Left lung (tissue), 4 donors: ENCODE measurements at regions not wholly inside any gene's neighbourhood (a gene's known extent, or its start where the extent isn't known, plus 50 kb on each side); places are given as distances from the start of the nearest gene placed in this dataset.

Source experiments
- ATAC-seq: fragments of 200-7000 bp; cut with Tn5 transposase; one replicate; pipeline ENCODE4 v1.9.1; 2020; ENCODE audit warnings: moderate library complexity
- DNase-seq, 4 donors: peaks; one replicate each; pipeline ENCODE4 v3.0.0-alpha.2; 2013 to 2020
- H3K27ac ChIP-seq, 2 donors: fragments of 200-600 bp; sonication (generic) in 1 of 2; one replicate each; pipeline versions ENCODE4 v1.5.0 to v1.8.0; 2020 to 2021
- H3K27me3 ChIP-seq, 2 donors: fragments of 200-600 bp; sonication (generic) in 1 of 2; one replicate each; pipeline versions ENCODE4 v1.5.0 to v1.8.0; 2020 to 2021
- H3K36me3 ChIP-seq, 2 donors: fragments of 200-600 bp; sonication (generic) in 1 of 2; one replicate each; pipeline versions ENCODE4 v1.5.0 to v1.8.0; 2020 to 2021
- H3K4me1 ChIP-seq, 2 donors: fragments of 200-600 bp; one replicate each; pipeline ENCODE4 v1.8.0; 2021
- H3K4me3 ChIP-seq, 2 donors: fragments of 200-600 bp; sonication (generic) in 1 of 2; one replicate each; pipeline versions ENCODE4 v1.5.0 to v1.8.0; 2020 to 2021; ENCODE audit warnings: mild to moderate bottlenecking in 1 of 2
- H3K9me3 ChIP-seq, 2 donors: fragments of 200-600 bp; sonication (generic) in 1 of 2; one replicate each; pipeline versions ENCODE4 v1.5.0 to v1.8.0; 2020 to 2021
- intact Hi-C, 2 donors: fragments of 100-400 bp; cut with DNase I; formaldehyde crosslinking; loops; one replicate each; pipeline versions ENCODE4 v1.11.2 to v1.14.2; 2022
- TF ChIP-seq, protein P1 (sequence below), 2 donors: fragments of 200-600 bp; sonication (generic) in 1 of 2; IDR thresholded peaks; one replicate each; pipeline versions ENCODE4 v1.5.0 to v1.8.0; 2021; ENCODE audit warnings: antibody characterized with exemption in 2 of 2
- donor health status: DM: no; HTN: yes; CAD: no.
- donor health status: DM: no; HTN: no; CAD: no.

DNA sequence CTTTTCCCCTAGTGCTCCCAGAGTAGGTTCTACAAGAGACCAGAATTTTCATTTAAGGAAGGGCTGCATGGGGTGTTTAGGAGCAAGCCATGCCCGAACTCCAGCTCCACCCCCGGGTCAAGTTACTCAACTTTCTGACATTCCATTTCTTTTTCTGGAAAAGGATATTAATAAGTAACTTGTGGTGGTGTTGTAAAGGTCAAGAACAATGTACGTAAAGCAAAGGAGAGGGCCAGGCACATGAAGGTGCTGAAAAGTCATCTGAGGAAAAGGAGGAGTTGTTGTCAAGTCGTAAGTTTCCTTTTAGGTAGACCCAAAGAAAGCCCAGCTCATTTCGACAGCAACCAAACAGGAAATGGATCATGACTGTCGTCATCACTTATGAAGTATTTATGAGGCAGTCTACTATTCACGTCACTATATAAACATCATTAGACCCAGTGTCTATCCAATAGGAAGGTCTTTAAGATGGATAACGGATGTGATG is 319.6 kb upstream of the IL12A start:
- TF ChIP-seq, protein P1, sequence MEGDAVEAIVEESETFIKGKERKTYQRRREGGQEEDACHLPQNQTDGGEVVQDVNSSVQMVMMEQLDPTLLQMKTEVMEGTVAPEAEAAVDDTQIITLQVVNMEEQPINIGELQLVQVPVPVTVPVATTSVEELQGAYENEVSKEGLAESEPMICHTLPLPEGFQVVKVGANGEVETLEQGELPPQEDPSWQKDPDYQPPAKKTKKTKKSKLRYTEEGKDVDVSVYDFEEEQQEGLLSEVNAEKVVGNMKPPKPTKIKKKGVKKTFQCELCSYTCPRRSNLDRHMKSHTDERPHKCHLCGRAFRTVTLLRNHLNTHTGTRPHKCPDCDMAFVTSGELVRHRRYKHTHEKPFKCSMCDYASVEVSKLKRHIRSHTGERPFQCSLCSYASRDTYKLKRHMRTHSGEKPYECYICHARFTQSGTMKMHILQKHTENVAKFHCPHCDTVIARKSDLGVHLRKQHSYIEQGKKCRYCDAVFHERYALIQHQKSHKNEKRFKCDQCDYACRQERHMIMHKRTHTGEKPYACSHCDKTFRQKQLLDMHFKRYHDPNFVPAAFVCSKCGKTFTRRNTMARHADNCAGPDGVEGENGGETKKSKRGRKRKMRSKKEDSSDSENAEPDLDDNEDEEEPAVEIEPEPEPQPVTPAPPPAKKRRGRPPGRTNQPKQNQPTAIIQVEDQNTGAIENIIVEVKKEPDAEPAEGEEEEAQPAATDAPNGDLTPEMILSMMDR (IDR thresholded peaks at IDR 0.05) = no peak
- DNase-seq (peak in 3 of 4 donors; percentile 1 to 34 (median 16)), ATAC-seq (peak; percentile 85)
- Histone ChIP-seq H3K9me3 (no peaks in the 10 kb centered on the region), H3K36me3 (no peaks in the 10 kb centered on the region), H3K27ac (peak overlapping the region in 1 of 2 donors; percentile 49), H3K27me3 (no peaks in the 10 kb centered on the region), H3K4me1 (no peaks in the 10 kb centered on the region), H3K4me3 (no peak overlapping the region)
- intact Hi-C loops = no loop called here

DNA sequence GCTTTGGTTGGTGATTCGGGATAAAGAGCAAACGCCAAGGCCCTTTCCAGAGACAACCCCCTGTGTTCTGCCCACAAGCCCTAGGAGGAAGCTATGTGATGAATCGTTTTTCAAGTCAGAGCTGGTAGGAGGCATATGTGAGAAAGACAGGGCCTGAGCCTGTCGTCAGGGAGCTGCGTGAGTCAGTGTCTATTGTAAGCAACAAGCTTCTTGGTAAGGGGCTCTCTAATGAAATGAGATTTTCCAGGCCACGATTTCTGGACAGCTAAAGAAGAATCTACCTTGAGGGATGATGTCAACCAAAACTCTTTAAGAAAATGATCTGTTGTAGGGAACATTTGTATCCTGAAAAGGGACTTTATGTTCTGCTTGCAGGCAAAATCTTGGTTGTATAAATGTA is 318.9 kb upstream of the IL12A start:
- intact Hi-C loops = no loop called here
- H3K27me3 ChIP-seq = no peaks in the 10 kb centered on the region
- no peak overlapping the region for H3K27ac ChIP-seq
- no peaks in the 10 kb centered on the region for H3K4me1 ChIP-seq
- ATAC-seq = no peak
- TF ChIP-seq, protein P1 (IDR thresholded peaks at IDR 0.05) = no peak
- DNase-seq = no peak
- H3K4me3 ChIP-seq = no peak overlapping the region
- H3K9me3 ChIP-seq = no peaks in the 10 kb centered on the region
- H3K36me3 ChIP-seq = no peaks in the 10 kb centered on the region

GRCh38 chr3:159672728-159673688 is 315.6 kb upstream of the IL12A start:
- H3K27me3 ChIP-seq = no peaks in the 10 kb centered on the region
- TF ChIP-seq, protein P1 (IDR thresholded peaks at IDR 0.05) = no peak
- H3K4me1 ChIP-seq = no peaks in the 10 kb centered on the region
- DNase-seq = no peak
- intact Hi-C loops = no loop called here
- H3K27ac ChIP-seq = no peak overlapping the region
- ATAC-seq = no peak
- no peaks in the 10 kb centered on the region for H3K9me3 ChIP-seq
- no peaks in the 10 kb centered on the region for H3K36me3 ChIP-seq
- H3K4me3 ChIP-seq = no peak overlapping the region

DNA sequence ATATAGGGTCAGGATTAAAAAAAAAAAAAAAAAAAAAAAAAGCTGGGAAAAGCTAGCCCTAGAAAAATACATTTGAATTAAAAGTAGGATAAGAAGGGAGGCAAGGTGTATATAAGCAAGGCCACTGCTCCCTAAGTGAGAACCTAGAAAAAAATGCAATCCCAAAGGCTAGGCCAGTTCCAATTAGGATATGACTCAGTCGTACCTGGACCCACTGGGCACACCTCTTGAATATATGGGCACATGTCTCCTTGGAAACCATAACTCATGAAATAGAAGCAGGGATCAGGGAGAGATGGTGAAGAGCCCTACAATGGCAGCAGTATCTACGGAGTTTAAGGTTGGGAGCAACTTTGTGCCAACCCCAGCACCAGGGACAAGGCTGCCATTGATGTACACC is 314.1 kb upstream of the IL12A start:
- Histone ChIP-seq H3K27me3 (no peaks in the 10 kb centered on the region), H3K36me3 (no peaks in the 10 kb centered on the region), H3K4me3 (no peak overlapping the region), H3K9me3 (no peaks in the 10 kb centered on the region), H3K4me1 (no peaks in the 10 kb centered on the region), H3K27ac (no peak overlapping the region)
- DNase-seq = no peak
- intact Hi-C loops = no loop called here
- TF ChIP-seq, protein P1 (IDR thresholded peaks at IDR 0.05) = no peak
- no peak for ATAC-seq

- TF ChIP-seq, protein P1 (IDR thresholded peaks at IDR 0.05) = no peak
- no peak overlapping the region for H3K27ac ChIP-seq
Observed at GRCh38 chr3:159675285-159675684, 313.4 kb upstream of the IL12A start.

More at GRCh38 chr3:159675285-159675684, 313.4 kb upstream of the IL12A start:
- no peaks in the 10 kb centered on the region for H3K27me3 ChIP-seq
- H3K4me1 ChIP-seq = no peaks in the 10 kb centered on the region
- ATAC-seq (no peak), DNase-seq (no peak)
- H3K36me3 ChIP-seq = no peaks in the 10 kb centered on the region
- intact Hi-C loops = no loop called here
- no peak overlapping the region for H3K4me3 ChIP-seq
- H3K9me3 ChIP-seq = no peaks in the 10 kb centered on the region
